CD4-positive, alpha-beta T cell treated with Interleukin-6 for 4 hours (primary cell): ENCODE measurements at regions not wholly inside any gene's neighbourhood (a gene's known extent, or its start where the extent isn't known, plus 50 kb on each side); places are given as distances from the start of the nearest gene placed in this dataset.

ENCODE experiments used
- DNase-seq: peaks from one replicate; pipeline ENCODE4 v3.0.0-alpha.2; 2020; ENCODE audit warnings: mixed read lengths

DNA sequence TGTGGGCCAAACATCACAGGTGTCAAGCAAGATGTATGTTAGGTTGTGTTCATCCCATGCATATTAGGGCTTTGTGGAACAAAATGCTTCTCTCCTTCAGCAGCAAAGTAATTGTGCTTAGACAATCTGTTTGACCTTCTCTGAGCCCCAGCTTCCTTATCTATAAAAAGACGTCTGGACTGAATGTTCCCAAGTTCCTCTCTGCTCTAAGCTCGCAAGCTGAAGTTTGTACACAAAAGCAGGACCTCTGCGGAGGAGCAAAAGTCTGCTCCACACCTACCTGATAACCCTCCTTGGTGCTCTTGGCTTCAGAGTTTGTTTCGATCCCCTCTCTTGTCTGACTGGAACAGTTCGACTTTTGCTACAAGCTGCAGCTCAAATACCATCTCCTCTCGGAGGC is 95.7 kb upstream of the UBL3 start:
- DNase-seq = no peak

DNA sequence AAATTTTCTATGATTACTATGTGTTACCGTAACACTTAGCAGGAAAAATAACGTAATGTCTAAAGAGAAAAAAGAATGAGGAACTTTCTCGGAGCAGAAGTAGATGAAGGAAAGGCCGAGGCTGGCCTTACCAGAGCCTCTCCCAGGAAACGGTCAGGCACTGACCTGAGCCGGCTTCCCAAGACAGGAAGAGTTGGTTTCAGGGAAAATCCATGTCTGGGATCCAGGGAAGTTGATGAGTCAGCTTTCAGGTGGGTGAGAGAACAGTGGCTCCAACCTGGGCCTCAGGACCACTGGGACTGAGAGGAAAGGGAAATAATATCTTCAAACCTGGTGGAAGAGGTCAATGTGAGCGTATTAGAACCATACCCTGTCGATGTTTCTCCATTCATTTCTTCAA is 93.3 kb upstream of the UBL3 start:
- no peak for DNase-seq

DNA sequence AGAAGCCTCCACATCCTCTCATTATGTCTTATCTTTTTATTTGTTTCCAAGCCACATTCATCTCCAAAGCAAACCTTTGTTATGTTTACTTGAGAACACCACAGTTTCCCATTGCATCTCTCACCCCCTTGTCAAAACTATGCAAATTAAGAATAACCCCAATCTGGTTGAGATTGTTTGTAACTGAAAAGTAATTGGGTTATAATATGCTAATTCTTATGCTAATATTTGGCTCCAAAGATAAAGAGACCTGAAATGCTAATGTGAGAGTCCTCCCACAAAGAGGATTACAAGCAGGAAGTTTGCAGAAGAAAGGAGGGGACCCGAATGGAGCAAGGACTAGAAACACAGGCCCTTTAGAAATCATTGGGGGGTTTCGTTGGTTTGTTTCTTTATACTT is 92.9 kb upstream of the UBL3 start:
- no peak for DNase-seq

DNA sequence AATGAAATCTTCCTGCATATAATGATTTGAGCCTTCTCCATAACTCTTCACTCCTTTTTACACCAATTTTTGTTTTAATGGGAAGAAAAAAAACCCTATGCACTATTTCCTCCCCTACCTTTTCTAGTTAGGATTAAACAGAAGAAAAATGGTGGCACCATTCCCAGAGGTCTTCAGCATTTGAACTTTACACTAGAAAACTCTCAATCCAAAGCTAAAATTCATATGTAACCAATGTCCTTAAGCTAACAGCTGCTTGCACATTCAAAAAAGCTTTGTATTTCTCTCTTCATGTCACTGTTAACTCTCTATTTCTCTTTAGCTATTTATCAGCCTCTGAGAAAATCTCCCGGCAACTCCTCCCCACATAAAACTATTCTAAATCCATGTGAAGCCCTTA is 90.3 kb upstream of the UBL3 start:
- DNase-seq = no peak

DNA sequence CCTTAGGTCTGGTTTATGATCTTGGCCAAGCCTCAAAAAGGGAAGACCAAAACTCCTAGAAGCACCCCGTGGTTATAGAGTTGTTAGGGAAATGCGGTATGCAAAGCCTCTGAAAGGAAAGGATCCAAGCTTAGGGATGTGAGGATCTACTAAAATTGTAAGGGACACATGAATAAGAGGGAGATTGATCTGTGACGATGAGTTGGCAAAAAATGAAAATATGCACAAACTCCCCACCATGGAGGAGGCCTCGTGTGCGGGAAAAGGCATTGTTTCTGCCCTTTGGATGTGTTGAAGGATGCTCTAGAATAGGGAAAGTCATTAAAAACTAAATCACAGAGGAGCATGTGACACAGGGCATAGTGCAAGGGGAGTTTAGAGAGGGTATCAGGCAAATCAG is 88.7 kb upstream of the UBL3 start:
- no peak for DNase-seq

DNA sequence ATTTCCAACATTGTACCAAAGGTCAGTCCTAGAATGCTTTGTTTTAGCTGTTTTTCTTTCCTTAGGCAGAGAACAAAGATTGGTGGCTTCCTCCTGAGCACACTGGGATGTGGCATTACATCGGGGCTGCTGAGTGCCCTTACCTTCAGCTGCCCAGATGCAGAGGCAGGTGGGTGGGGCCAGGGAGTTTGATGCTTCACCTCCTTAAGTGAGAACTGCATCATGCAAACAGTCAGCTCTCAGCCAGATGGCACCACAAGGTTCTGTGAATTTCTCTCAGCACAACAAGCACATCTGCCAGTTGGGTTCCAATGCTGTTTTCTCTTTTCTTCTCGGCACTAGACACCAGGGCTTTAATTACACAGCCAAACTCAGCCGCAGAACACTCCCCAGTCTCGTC is 87.4 kb upstream of the UBL3 start:
- peak; percentile 70 for DNase-seq

DNA sequence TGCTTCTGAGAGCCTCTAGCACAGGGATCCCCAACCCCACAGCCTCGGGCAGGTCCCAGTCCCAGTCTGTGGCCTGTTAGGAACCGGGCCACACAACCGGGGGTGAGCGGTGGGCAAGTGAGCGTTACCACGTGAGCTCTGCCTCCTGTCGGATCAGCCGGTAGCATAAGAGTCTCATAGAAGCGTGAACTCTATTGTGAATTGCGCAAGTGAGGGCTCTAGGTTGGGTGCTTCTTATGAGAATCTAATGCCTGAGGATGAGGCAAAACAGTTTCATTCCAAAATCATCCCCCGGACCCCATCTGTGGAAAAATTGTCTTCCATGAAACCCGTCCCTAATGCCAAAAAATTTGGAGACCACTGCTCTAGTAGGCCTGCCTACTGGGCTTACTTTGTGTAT is 87.0 kb upstream of the UBL3 start:
- no peak for DNase-seq

DNA sequence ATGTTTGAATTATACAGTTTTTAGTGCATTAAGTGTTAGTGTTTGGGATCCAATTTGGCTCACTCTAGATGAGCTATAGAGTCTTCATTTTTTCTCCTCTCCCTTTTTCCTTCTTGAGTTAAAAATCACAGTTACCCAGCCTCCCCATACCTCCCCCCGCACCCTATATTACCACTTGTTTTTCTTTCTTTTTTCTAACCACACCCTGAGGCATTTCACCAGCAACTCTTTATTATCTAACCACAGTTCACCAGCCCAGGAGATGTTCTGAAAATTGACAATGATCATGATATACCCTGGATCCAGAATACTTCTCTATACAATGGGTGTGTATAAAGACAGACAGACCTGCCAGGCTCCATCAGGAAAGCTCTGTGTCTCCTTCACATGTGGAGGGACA is 86.5 kb upstream of the UBL3 start:
- DNase-seq = peak; percentile 6

DNA sequence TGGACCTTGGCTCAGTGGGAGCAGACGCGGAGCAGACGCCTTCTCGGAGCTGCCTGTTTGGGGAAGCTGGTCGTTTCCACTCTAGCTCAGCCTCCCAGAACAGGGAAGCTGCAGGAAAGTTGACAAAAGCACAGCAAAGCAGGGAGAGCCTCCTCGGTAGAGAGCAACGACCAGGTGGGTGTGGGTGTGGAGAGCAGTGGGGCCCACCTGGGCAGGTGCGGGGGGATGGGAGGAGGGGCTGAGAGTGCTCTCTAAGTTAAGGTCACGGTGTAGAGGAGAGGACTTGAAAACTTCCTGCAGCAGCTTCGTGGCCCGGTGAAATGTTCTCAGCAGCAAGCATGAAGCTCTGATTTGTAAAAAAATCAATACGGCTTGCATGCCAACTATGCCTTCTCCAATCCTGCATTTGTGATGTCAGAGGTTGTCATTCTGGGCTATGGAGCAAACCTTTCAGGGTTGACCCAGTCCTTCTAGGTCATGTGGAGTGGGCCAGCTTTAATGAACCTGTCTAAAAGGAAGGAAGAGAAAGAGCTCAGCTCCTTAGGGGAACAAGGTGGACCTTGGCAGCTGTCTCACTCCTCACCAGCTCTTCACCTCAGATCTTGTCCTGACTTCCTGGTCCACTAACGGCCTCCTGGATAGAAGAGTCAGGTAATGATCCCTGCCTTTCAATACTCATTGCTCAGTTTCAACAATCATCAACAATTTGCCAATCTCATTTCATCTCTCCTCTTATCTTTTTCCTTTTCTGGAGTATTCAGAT is 85.8 kb upstream of the UBL3 start:
- peak; percentile 46 for DNase-seq

DNA sequence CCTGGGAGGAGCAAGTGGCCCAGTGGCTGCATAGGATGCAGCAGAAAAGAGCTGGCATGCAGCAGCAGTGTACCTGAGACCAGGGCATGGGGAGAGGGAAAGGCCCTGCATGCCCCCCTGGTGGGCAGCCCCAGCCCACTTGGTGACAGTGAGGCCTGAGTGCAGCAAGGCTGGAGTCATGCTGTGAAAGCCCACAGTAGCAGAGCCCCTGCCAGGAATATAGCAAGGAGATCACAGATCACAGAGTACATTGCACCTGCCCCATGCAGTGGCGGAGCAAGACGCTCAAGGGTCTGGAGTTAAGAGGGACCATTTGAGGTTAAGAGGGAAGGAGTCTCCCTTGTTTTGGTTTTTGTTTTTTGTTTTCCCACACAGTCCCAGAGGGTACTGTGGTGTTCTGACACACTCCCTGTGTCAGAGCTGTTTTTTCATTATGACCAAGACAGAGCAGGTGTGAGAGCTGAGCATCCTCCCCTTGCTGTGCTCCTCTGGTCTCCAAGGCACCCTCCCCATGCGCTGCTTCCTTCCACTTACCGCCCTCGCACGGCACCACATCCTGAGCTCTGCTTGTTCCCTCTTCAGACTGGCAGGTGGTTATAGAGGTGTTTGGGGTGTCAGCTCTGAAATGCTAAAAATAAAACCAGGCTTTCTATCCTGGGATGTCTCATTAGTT is 85.0 kb upstream of the UBL3 start:
- DNase-seq = peak; percentile 84

DNA sequence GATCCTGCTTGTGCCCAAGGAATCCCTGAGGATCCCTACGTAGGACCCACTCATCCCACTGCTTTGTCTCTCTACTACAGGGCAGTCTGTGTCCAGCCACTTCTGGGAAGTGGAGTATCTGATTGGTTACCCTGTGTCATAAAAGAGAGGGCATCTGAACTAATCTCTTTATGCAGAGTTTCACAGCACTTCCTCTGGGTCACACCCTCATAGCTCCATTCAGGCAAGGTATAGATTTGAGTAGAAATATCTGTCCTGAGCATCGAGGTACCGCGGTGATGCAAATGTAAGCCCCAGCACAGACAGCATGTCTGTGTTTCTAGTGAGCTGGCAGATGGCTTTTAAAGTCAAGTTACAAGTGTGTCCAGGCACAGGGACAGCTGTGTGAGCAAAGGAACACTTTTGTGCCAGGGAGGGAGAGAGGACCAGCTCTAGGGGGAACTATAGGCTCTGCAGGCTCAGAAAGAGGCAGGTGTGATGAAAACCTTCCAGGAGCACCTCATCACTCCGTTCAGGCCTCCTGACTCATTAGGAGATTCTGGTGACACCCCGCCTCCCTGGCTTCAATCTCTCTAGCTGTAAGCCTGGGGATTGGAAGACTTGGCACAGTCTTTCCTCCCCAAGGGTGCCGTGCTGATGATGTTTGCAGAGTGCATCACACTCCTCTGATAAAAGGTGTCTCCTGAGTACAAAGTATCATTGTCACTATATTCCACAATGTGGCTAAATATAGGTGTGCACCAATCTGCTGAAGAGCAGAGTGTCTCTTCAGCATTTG is 84.3 kb upstream of the UBL3 start:
- DNase-seq = peak; percentile 27

DNA sequence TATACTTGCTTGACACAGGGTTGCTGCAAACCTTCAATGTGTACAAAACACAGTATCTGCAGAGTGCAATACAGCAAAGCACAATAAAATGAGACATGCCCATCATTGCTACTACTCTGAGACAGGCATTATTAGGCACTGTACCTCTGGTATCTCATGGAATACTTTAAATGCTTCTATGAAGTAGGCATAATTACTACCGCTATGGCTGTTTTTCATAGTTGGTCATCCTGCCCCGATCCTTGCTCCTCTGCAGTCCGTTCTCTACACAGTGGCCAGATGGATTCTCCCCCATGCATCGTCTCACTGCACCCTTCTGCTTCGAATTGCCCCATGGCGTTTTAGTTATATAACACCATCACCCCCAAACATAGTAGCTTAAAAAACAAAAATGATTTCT is 83.0 kb upstream of the UBL3 start:
- no peak for DNase-seq

DNA sequence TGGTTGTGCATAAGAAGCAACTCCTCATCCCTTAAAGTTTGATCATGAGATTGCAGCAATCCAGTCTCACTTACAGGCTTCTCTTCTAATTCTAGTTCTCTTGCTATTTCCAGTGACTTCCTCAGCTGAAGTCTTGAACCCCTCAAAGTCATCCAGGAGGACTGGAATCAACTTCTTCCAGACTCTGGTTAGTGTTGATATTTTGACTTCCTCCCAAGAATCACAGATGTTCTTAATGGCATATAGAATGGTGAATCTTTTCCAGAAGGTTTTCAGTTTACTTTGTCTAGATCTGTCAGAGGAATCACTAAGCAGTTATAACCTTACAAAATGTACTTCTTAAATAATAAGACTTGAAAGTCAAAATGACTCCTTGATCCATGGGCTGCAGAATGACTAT is 81.3 kb upstream of the UBL3 start:
- DNase-seq = no peak

DNA sequence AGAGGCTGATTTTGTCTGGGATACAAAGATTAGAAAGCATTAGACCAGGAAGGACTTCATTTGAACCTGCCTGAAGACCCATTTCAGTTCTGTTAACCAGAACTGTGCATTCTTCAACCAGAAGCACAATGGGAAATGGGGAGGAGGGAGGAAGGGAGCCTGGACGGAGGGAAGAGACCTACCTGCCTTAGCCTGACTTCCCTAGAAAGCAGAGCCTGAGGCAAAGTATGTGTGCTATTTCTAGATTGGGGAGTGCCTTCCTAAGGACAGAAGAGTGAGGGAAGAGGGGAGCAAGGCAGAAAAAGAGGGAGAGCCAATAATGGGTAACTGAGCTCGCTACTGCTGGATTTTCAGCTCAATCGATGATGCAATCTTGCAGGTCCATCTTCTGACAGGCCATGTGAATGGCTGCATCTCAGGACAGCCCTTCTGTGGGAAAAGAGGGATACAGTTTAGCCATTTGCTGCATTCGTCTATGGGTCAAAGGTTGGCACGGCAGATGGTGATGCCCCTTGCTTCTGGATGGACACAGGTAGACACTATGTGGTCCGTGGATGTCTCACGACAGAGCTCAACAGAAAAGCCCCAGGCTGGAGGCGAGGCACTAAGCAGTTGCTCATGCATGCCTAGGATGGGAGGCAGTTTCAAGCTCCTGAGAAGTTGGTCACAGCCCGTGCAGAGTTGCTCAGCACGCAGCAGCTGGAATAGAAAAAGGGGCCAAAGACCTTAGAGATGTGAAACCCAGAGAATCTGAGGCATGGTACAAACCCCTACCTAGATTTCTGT is 78.8 kb upstream of the UBL3 start:
- DNase-seq = no peak

DNA sequence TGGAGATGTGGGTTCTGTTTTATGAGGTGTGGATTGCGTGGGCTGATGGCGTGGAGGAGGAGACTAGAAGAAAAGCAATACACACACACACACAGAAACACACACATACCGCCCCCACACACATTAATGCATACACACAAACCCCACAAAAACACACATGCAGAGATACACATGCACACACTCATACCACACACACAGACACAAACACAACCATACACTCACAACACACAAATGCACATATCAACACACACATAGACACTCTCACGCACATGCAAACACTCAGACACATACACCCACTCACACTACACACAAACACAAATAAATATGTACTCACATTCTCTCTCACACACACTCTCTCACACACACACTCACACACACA is 75.7 kb upstream of the UBL3 start:
- DNase-seq = no peak

DNA sequence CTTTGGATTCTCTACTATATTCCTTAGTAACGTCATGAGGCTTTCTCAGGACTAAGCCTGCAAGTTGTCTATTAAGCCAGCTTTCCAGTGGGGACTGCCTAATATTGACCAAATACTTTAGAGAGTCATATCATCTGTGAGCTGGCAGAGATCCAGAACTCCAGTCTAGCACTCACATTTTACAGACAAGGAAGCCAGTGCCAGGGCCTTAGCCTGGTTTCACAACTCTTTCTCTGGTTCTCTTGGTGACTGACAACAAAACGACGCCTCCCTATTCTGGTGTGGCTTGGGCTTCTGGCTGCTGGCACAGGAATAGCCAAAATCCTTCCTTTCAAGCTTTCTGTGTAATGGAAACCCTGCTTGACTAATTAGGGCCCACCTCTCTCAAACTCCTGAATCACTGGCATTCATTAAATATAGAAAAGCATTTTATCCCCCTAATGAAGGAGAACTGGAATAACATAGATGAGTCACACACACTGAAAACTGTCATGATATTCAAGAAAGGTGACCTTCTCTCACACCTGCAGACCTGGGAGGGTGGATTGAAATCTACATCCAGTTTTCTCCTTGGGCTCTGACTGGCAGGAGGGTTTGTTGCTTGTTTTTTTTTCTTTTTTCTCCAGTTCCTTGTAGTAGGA is 75.2 kb upstream of the UBL3 start:
- DNase-seq = no peak

DNA sequence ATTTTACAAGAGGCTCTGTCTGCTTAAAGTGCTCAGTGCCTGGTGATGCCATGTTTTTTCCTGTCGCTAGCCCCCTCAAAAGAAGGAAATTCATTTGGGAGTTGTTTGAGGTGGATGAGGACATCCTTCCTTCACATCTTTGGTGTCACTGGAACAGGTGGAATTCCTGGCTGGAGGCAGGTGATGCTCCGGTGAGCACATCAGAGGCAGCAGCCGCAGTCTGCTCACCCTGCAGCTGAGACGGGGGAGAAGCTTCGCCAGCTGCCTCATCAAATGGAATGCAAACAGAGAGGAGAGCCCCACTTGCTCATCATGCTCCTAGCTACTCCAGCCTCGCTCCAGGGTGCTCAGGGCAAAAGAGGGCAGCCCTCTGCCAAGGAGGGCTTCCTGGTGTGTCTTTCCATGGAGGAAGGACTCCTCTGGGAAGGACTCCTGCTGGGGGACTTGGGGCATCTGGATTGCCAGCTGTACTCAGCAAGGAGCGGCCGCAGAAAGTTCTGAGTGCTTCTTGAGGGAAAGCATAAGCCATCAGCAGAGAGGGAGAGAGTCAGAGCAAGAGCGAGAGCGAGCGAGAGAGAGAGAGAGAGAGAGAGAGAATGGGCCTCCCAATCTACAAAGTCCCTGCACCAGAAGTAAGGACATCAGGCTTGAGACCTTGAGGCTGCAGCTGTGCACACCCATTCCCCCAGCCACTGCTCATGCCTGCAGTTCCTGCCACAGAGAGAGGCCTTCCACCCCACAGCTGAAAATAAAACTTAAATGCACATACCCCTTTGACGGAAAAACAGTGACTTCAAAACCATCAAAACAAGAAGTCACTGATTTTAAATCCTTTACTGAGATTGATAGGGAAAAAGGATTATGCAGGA is 74.3 kb upstream of the UBL3 start:
- DNase-seq = no peak

DNA sequence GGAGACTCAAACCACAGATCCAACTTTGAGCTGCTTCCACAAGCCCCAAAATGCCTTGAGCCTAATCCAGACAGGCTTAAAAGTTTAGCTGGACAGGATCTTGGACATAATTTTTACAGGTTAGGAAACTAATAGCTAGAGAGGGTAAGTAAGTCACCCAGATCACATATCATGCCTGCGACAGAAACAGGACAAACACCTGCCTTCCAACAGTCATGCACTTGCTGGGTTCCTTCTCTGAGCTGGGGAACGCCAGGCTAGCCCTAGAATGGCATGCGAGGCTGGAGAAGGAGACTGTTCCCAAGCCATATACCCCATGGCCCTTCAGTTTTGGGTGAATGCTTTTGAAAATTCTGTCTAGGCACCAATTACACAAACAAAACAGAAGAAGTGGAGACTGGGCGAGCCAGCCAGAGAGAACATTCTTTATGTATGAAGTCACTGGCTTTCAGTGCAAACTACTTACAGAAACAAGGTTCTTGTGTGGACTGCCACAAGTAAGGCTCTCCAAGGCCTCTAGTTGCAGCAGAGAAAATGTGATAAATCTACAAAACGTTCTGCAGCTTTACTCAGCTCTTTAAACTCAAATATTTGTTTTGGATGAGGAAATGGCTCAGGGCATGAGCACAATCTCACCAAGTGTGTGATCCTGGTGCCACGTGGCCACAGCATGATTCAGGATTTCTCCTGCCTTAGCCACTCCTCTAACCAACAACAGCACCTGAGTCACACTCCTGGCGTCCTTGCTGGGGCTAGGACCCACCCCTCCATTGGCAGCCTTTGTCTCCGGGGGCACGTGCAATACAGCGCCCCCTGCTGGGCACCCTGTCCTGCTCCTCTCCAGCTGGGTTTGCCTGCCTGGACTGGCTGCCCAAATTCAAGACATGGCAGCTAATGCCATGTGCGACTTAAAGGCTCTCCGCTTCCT is 73.4 kb upstream of the UBL3 start:
- DNase-seq = peak; percentile 75

DNA sequence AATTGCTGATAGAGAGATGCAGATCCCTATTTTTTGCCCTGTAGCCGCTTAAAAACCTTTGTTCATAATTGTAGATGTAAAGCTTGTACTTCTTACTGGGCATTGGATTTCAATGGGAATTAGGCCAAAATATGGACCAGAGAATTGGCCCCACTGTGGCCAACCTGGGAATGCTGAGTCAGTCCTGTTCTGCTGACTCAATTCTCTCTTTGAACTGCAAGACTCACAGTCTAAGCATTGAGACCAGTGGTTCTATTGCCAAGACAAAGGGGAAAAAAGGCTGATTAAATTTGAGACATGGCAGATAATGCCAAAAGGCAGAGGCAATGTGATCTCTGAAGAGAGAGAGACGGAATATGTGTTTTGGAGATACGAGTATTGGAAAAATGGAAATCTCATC is 72.5 kb upstream of the UBL3 start:
- DNase-seq = no peak

DNA sequence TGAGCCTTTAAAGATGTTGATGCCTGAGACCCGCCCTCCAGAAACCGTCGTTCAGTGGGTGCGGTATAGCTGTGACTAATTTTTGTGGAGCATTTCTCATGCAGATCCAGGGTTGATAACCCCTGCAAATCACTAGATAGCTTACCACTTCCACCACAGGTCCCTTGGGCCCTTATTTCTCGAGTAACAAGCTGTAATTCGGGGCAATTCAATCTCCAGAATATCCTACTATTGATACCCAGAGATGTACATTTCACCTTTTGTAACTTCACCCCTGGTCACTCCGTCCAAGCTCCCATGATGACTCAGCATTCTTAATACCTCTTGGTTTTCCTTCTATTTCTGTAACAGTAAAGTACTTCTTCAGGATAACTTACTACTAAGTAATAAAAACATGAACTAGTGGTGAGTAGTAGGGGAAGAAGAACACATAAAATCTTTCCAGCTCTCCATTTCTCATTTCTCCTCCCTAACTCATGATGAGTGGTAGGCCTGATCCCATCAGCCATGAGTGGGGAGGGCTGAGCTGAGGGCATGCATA is 71.9 kb upstream of the UBL3 start:
- DNase-seq = no peak
